T-helper 2 cell treated with Interferon-gamma antibody and Interleukin-4, amounts not matched to agents 100 ng/mL and 5 ng/mL, for 36 hours (primary cell): ENCODE measurements at regions not wholly inside any gene's neighbourhood (a gene's known extent, or its start where the extent isn't known, plus 50 kb on each side); places are given as distances from the start of the nearest gene placed in this dataset.

Experiments used
- intact Hi-C: fragments of 100-400 bp; cut with micrococcal nuclease; formaldehyde crosslinking; loops from one replicate; pipeline ENCODE4 v1.15.1; 2023

GRCh38 chr11:42175203-42175602 is 715.8 kb upstream of the LRRC4C start:
- intact Hi-C loops = no loop called here

DNA sequence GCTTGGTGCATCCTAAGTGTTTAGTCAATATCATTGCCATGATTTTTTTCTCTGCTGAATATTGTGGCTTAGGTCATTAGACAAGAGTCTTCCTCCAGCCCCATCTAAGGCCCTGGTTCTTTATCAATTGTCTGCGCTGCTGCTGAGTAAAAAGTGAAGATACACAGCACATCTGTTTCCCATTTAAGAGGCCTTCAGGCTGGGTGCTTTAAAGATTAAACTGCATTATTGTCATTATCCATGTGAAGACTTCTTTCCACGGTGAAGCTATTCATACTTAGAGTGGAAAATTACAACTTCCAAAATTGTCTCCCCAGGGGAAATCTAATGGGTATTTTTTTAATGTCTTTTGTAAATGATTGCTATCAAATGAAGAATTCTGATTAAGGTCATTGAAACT is 719.8 kb upstream of the LRRC4C start:
- intact Hi-C loops = no loop called here

DNA sequence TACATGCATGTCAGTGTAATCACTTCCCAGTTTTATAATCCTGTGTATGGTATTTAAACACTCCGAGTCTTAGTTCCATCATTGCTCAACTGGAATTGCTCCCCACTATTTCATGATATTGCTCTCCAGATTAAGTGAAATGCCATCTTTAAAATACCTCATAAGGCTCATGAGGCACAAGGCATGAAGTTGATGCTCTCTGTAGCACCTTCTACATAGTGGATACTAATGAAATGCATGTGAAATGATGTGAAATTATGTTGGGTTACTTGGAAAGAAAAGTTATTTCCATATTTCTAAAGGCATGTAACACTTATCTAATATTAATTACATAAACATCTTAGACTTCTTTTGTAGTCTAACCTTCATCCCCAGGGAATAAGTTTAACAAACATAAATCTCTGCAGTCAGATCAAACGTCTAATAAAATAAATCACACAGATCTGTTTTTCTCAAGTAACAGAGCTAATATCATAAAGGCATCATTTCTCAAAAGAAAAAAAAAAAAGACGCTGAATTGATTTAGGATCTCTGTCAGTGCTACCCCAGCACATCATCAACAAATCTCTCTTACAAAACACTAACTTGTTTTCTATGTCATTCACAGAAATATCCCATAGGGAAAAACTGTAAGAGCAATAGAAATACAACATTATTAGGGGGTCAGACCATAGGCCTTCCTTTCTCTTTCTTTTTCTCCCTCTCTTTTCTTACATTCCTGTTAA is 736.0 kb upstream of the LRRC4C start:
- intact Hi-C loops = no loop called here

DNA sequence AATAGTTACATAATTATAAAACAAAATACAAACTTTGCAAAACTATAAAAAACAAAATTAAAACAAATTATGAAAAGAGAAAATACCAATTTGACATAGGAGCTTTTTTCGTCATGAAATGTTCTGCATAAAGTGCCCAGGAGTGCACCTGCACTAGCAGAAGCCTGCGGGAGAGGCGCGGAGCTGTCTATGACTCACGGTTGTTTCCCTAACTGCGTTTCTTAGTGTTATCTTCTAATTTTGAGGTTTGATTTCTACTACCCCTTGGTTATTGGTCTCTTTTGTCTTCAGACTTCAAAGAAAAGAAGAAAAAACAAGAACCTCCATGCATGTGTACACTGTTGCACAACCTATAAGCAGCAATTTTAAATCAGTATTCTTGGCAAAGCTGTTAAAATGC is 740.9 kb upstream of the LRRC4C start:
- intact Hi-C loops = no loop called here

DNA sequence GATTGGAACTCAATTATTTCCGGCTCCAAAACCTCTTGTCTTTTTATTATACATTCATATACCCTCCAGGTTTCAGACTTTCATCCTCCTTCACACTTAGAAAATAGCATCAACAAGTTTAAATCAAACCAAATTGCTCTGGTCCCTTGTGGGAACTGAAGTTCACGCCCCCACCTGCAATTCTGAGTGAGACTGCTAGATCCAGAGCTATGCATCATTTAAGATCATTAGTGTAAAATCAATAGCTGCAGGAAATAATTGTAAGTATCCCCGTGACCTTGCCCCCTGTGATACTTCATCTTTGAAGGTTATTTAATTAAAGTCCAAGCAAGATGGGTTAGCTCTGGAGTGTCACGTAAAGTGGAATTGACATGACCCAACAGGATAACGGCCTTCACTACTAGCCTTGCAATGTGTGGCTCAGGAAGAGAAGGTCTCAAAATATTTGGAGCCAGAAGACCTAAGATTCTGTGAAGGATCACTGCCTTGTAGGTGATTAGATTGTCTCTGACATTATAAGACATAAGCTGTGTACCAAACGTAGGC is 742.2 kb upstream of the LRRC4C start:
- intact Hi-C loops = no loop called here

DNA sequence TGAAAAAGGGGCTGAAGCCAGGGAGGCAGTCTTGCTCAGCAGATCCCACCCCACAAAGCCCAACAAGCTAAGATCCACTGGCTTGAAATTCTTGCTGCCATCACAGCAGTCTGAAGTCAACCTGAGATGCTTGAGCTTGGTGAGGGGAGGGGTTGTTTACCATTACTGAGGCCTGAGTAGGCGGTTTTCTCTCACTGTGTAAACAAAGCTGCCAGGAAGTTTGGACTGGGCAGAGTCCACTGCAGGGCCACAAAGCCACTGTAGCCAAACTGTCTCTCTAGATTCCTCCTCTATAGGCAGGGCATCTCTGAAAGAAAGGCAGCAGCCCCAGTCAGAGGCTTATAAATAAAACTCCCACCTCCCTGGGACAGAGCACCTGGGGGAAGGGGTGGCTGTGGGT is 746.1 kb upstream of the LRRC4C start:
- intact Hi-C loops = no loop called here

- intact Hi-C loops = no loop called here
These were observed 766.2 kb upstream of the LRRC4C start for GRCh38 chr11:42225664-42226063.

DNA sequence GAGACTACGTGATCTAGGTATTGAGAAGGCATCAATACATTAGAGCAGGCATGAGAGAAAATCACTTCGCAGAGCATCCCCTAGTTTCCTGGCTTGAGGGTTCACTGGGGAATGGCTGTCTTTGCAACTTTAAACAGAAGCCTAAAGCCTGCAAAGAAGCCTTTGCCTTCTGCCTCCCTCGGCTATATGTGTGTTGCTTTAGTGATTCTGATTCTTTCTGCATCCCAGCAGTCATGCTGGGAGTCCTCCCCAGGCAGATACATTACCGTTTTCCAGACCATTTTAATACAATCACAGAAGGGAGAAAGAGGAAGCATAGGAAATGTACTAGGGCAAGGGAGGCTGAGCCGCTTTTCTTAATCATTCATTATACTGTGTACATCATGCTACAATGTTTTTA is 773.2 kb upstream of the LRRC4C start:
- intact Hi-C loops = no loop called here

GRCh38 chr11:42234451-42234951 is 775.0 kb upstream of the LRRC4C start:
- intact Hi-C loops = no loop called here

GRCh38 chr11:42237701-42238235 is 778.3 kb upstream of the LRRC4C start:
- intact Hi-C loops = no loop called here

- intact Hi-C loops = no loop called here
These were observed 779.7 kb upstream of the LRRC4C start for GRCh38 chr11:42239188-42239587.

GRCh38 chr11:42243385-42243784 is 783.9 kb upstream of the LRRC4C start:
- intact Hi-C loops = no loop called here

- intact Hi-C loops = no loop called here
These were observed 784.9 kb upstream of the LRRC4C start for GRCh38 chr11:42244376-42244775.

DNA sequence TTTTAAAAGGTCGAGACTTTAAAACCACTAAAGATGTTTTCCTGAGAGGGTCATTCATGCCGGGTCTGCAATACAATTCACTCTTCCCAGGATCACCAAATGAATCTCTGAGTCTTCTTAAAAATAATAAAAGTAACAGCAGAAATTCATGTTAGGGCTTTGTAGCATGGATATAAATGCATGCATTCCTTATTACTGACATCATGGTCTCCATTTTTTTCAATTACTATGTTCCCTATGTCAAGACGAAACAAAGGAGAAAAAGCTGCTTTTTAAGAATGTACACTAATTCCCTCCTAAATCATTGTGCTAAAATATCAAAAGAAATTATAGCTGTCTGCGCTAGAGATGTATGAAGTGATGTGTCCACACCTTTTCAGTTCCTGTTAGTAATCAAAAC is 789.9 kb upstream of the LRRC4C start:
- intact Hi-C loops = no loop called here

DNA sequence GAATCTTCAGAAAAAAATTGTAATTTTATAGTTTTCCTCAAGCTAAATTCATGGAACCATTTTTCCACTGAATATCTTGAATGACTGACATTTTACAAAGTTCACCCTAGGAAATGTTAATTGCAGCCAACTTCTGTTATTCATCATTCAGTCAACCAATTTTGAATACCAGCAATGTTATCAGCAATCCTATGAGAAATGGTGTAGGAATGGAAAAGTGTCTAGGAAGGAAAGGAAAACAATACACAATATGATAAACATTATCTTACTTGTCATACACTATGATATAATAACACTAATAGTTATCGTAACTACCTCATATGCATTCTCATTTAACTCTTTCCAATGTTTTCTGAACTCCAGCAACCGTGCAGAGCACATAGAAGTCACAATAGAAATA is 790.5 kb upstream of the LRRC4C start:
- intact Hi-C loops = no loop called here

GRCh38 chr11:42251984-42252383 is 792.5 kb upstream of the LRRC4C start:
- intact Hi-C loops = no loop called here

DNA sequence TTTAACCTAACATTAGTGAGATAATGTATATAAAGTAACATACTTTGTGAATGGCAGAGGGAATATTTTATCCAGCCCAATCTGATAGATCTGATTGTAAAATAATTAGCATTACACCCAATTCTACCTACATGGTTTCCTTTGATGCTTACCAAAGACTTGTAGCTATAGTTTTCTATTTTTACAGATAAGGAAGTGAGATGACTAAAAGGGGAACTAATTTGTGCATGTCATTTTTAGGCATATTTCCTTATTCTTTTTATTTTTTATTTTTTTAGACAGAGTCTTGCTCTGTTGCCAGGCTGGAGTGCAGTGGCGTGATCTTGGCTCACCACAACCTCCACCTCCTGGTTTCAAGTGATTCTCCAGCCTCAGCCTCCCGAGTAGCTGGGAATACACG is 793.7 kb upstream of the LRRC4C start:
- intact Hi-C loops = no loop called here

DNA sequence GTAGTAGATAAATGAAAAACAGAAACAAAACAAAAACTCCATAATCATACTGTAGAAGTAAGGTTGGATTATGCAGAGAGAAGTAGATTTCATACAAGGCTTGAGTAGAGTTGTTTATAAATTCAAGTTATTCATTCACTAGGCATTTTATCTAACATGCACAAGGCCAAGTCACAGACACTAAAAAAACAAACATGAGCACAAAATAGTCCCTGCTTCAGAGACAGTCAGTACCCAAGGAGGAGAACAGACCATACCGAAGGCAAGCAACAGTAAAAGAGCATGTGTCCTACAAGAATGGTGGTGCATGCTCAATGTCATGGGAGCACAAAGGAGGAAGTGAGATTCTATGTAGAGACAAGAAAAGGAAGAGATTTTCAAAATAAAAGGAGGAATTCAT is 796.5 kb upstream of the LRRC4C start:
- intact Hi-C loops = no loop called here

- intact Hi-C loops = no loop called here
These were observed 798.1 kb upstream of the LRRC4C start for GRCh38 chr11:42257534-42257933.

GRCh38 chr11:42265072-42265471 is 805.6 kb upstream of the LRRC4C start:
- intact Hi-C loops = no loop called here

- intact Hi-C loops = no loop called here
These were observed 811.9 kb upstream of the LRRC4C start for GRCh38 chr11:42271306-42271705.

- intact Hi-C loops = no loop called here
These were observed 814.5 kb upstream of the LRRC4C start for GRCh38 chr11:42273977-42274376.

DNA sequence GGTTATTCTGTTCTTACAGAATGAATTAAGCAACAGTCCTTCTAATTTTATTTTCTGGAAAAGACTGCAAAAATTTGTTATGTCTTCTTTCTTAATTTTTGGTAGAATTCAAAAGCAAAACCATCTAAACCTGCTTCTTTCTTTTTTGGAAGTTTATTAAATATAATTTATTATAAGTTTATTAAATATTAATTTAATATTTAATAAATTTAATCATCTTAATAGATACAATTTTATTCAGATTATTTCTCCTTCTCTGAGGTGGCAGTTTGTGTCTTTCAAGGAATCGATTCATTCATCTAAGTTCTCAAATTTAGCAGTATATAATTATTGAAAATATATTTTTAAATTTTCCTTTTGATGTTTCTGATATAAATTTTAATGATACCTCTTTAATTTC is 837.5 kb upstream of the LRRC4C start:
- intact Hi-C loops = no loop called here
